ENCODE measurements at regions not wholly inside any gene's neighbourhood (a gene's known extent, or its start where the extent isn't known, plus 50 kb on each side); places are given as distances from the start of the nearest gene placed in this dataset.

DNA sequence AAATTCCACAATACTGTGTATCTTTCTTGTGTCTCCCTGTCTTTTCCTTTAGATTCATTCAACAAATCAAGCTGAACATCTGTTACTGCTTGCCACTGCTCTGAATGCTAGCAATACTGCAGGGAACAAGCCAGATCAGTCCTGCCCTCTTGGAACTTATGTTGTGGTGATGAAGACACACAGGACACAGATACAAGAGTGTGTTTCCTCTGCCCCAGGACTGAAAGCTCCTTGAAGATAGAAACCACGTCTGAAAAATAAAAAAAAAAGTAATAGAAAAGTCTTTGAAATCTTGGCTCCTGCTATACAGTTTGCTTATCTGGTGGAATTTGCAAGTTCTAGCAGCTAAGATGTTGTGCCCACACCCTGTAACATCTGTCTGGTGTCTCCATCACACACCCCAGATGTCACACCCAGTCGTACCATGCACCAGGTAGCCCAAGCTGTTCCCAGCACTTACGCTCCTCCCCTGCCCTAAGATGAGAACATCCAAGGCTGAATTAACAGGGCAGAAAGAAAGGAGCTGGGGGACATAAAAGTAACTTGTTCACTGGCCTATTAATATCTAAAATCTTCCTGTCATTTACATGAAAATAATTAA lies 80.2 kb upstream of the GALNT2 start:
- TF ChIP-seq, protein P1, sequence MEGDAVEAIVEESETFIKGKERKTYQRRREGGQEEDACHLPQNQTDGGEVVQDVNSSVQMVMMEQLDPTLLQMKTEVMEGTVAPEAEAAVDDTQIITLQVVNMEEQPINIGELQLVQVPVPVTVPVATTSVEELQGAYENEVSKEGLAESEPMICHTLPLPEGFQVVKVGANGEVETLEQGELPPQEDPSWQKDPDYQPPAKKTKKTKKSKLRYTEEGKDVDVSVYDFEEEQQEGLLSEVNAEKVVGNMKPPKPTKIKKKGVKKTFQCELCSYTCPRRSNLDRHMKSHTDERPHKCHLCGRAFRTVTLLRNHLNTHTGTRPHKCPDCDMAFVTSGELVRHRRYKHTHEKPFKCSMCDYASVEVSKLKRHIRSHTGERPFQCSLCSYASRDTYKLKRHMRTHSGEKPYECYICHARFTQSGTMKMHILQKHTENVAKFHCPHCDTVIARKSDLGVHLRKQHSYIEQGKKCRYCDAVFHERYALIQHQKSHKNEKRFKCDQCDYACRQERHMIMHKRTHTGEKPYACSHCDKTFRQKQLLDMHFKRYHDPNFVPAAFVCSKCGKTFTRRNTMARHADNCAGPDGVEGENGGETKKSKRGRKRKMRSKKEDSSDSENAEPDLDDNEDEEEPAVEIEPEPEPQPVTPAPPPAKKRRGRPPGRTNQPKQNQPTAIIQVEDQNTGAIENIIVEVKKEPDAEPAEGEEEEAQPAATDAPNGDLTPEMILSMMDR (IDR thresholded peaks at IDR 0.05): no peak
- no peak for TF ChIP-seq POLR2A (IDR thresholded peaks at IDR 0.05)
- Histone ChIP-seq H3K27me3 (no peaks in the 10 kb centered on the region), H3K36me3 (no peaks in the 10 kb centered on the region), H3K27ac (no peak overlapping the region), H3K4me1 (no peaks in the 10 kb centered on the region), H3K4me3 (no peak overlapping the region), H3K9me3 (no peaks in the 10 kb centered on the region)
- DNase-seq: no peak

DNA sequence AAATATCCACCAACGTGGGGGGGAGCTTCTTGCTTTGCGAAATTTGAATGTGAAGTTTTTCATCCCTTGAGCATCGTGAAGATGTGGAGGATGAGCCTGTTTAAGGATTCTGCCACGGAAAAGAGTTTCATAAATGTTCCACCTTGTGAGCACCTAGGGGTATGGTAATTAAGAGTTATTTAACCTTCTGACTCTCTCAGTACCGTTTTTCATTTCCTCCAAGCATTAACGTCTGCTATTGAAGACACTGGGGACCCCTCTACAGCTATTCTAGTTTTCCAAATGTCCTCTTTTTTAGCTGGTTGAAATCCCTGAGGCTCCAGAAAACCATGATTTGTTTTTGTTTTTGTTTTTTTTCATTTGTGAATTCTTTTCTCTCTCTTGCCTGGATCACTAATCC lies 79.1 kb upstream of the GALNT2 start:
- H3K27me3 ChIP-seq: no peaks in the 10 kb centered on the region
- no peaks in the 10 kb centered on the region for H3K9me3 ChIP-seq

DNA sequence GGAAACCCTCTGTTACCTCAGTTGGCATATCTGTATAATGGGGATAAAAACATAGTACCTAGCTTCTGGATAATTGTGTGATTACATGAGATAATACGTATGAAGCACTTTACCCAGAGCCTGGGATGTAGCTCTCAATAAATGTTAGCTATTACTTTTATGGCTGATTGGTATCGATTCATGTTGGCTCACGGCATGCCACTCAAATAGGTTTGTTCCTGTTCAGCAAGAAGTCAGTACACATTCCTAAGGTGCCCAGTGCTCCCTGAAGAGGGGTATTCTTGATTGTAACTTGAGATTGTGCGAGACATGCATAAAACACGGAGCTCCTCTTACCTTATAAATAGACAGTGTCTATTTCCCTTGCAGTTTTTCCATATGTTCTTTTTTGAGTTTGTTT lies 78.5 kb upstream of the GALNT2 start:
- Histone ChIP-seq H3K27ac (no peak overlapping the region), H3K9me3 (no peaks in the 10 kb centered on the region), H3K4me3 (no peak overlapping the region), H3K36me3 (no peaks in the 10 kb centered on the region), H3K4me1 (no peaks in the 10 kb centered on the region), H3K27me3 (no peaks in the 10 kb centered on the region)
- DNase-seq: no peak
- no peak for TF ChIP-seq POLR2A (IDR thresholded peaks at IDR 0.05)
- TF ChIP-seq, protein P1 (IDR thresholded peaks at IDR 0.05): no peak

More for the DNA sequence above, 79.1 kb upstream of the GALNT2 start:
- no peak overlapping the region for H3K4me3 ChIP-seq
- DNase-seq: no peak
- TF ChIP-seq POLR2A (IDR thresholded peaks at IDR 0.05): no peak
- TF ChIP-seq, protein P1 (IDR thresholded peaks at IDR 0.05): no peak
- H3K4me1 ChIP-seq: no peaks in the 10 kb centered on the region
- no peaks in the 10 kb centered on the region for H3K36me3 ChIP-seq
- no peak overlapping the region for H3K27ac ChIP-seq

DNA sequence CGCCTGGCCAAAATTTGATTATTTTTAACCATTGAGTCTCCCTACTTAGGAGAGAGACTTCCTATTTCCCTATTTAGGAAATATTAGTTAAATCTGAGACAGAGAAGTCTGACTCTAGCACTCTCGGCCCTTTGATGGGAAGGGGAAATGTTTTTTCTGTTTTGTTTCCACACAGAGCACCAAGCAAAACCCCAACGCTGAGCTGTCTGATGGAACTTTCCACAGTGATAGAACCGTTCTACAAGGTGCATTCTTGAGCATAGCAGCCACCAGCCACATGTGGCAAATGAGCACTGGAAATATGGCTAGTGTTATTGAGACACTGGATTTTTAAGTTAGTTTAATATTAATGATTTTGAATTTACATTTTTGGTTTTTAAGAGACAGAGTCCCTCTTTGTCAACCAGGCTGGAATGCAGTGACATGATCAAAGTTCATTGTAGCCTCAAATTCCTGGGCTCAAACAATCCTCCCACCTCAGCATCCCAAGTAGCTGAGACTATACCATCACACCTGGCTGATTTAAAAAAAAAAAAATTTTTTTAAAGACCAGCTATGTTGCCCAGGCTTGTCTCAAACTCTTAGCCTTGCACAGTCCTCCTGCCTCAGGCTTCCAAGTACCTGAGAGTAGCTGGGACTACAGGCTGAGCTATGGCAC lies 77.3 kb upstream of the GALNT2 start:
- H3K9me3 ChIP-seq: no peaks in the 10 kb centered on the region
- H3K4me3 ChIP-seq: no peak overlapping the region
- H3K27ac ChIP-seq: no peak overlapping the region
- no peaks in the 10 kb centered on the region for H3K4me1 ChIP-seq
- no peak for DNase-seq
- H3K36me3 ChIP-seq: no peaks in the 10 kb centered on the region
- H3K27me3 ChIP-seq: no peaks in the 10 kb centered on the region
- no peak for TF ChIP-seq POLR2A (IDR thresholded peaks at IDR 0.05)

DNA sequence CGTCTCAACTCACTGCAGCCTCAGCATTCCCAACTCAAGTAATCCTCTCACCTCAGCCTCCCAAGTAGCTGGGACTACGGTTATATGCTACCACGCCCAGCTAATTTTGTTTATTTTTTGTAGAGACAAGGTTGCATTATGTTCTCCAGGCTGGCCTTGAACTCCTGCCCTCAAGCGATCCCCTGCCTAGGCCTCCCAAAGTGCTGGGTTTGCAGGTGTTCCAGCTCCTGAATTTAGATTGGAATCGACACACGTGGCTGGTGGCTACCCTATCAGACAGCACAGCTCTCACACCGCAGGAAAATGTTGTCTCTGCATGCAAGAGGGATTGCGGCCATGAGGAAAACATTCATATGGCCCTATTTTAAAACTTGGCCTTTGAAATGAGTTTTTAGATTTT lies 76.7 kb upstream of the GALNT2 start:
- Histone ChIP-seq H3K27me3 (no peaks in the 10 kb centered on the region), H3K36me3 (no peaks in the 10 kb centered on the region), H3K9me3 (no peaks in the 10 kb centered on the region), H3K4me3 (no peak overlapping the region), H3K27ac (no peak overlapping the region), H3K4me1 (no peaks in the 10 kb centered on the region)
- TF ChIP-seq, protein P1 (IDR thresholded peaks at IDR 0.05): no peak
- TF ChIP-seq POLR2A (IDR thresholded peaks at IDR 0.05): no peak
- DNase-seq: no peak

DNA sequence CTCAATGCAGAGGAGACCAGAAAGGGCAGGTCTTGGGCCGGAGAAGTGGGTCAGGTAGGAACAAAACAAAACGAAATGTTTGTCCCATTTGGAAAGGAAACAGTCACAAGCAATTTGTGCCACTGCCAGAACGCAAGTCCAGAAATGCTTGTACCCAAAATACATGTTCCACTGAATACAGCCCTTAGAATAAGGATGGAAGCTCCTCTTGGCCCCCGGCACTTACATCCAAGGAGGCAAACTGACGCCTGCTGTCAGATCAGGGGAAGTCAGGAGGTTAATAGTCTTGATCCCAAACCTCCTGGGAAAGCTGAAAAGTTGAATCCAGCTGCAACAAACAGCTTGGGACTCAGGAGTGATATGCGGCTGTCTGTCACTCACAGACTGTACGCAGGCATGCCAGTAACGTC lies 75.9 kb upstream of the GALNT2 start:
- Histone ChIP-seq H3K9me3 (no peaks in the 10 kb centered on the region), H3K4me3 (no peak overlapping the region), H3K36me3 (no peaks in the 10 kb centered on the region), H3K27ac (no peak overlapping the region), H3K4me1 (no peaks in the 10 kb centered on the region), H3K27me3 (no peaks in the 10 kb centered on the region)
- no peak for TF ChIP-seq POLR2A (IDR thresholded peaks at IDR 0.05)
- TF ChIP-seq, protein P1 (IDR thresholded peaks at IDR 0.05): no peak
- DNase-seq: no peak

Measured in Peyer's patch (tissue), 4 donors.